Mesendoderm (in vitro differentiated cells): ENCODE measurements at regions not wholly inside any gene's neighbourhood (a gene's known extent, or its start where the extent isn't known, plus 50 kb on each side); places are given as distances from the start of the nearest gene placed in this dataset.

Experiments
- DNase-seq: peaks from one replicate; pipeline ENCODE4 v3.0.0; 2013
- H2AK5ac ChIP-seq: 2 replicates; pipeline ENCODE4 v1.6.1; 2013; ENCODE audit warnings: low read length, inconsistent platforms
- H2BK120ac ChIP-seq: 2 replicates; pipeline ENCODE4 v1.6.1; 2013; ENCODE audit warnings: low read depth, mild to moderate bottlenecking, low read length, moderate library complexity, mixed read lengths
- H2BK15ac ChIP-seq: replicated peaks from 2 replicates; pipeline ENCODE4 v1.6.1; 2013; ENCODE audit warnings: low read depth, mild to moderate bottlenecking, moderate library complexity
- H2BK5ac ChIP-seq: 2 replicates; pipeline ENCODE4 v1.6.1; 2013; ENCODE audit warnings: low read length, inconsistent platforms
- H3K18ac ChIP-seq: 2 replicates; pipeline ENCODE4 v1.6.1; 2013; ENCODE audit warnings: mild to moderate bottlenecking, low read length, mixed read lengths
- H3K23ac ChIP-seq: one replicate; pipeline ENCODE4 v1.6.1; 2013; ENCODE audit warnings: low read length
- H3K27ac ChIP-seq: 2 replicates; pipeline ENCODE4 v1.5.1; 2013; ENCODE audit warnings: low read depth, mild to moderate bottlenecking, inconsistent platforms, low read length, moderate library complexity
- H3K27me3 ChIP-seq: 2 replicates; pipeline ENCODE4 v1.6.1; 2013; ENCODE audit warnings: low read length, control low read depth, mild to moderate bottlenecking, inconsistent platforms; ENCODE audit not compliant: insufficient read depth, poor library complexity
- H3K36me3 ChIP-seq: 2 replicates; pipeline ENCODE4 v1.6.1; 2013; ENCODE audit warnings: low read length, inconsistent platforms; ENCODE audit not compliant: control insufficient read depth, insufficient read depth
- H3K4ac ChIP-seq: one replicate; pipeline ENCODE4 v1.6.1; 2013; ENCODE audit warnings: low read depth, mild to moderate bottlenecking, low read length, moderate library complexity
- H3K4me1 ChIP-seq: 2 replicates; pipeline ENCODE4 v1.6.1; 2013; ENCODE audit warnings: low read depth, low read length, inconsistent platforms; ENCODE audit not compliant: control insufficient read depth
- H3K4me2 ChIP-seq: 2 replicates; pipeline ENCODE4 v1.6.1; 2013; ENCODE audit warnings: low read length
- H3K4me3 ChIP-seq: 2 replicates; pipeline ENCODE4 v1.5.1; 2013; ENCODE audit warnings: mild to moderate bottlenecking, low read length
- H3K56ac ChIP-seq: one replicate; pipeline ENCODE4 v1.6.1; 2013; ENCODE audit warnings: low read length
- H3K79me1 ChIP-seq: 2 replicates; pipeline ENCODE4 v1.6.1; 2013; ENCODE audit warnings: low read length, inconsistent platforms
- H3K79me2 ChIP-seq: 2 replicates; pipeline ENCODE4 v1.6.1; 2013; ENCODE audit warnings: mild to moderate bottlenecking, low read length; ENCODE audit not compliant: control insufficient read depth, insufficient read depth
- H3K9ac ChIP-seq: 2 replicates; pipeline ENCODE4 v1.6.1; 2013; ENCODE audit warnings: low read length, inconsistent platforms
- H4K5ac ChIP-seq: one replicate; pipeline ENCODE4 v1.6.1; 2013; ENCODE audit warnings: low read length
- H4K8ac ChIP-seq: one replicate; pipeline ENCODE4 v1.6.1; 2013; ENCODE audit warnings: low read depth, mild to moderate bottlenecking, control low read depth, low read length, moderate library complexity
- WGBS: extraction: QIAGEN DNeasy Blood & Tissue Kit; methylation state at CpG from one replicate; pipeline ENCODE4 v1.1.7; 2013; ENCODE audit warnings: low lambda C conversion rate, missing lambda C conversion rate; ENCODE audit not compliant: insufficient coverage; ENCODE audit errors: extremely low coverage; 5-methylcytosine and 5-hydroxymethylcytosine counted together

- Histone ChIP-seq H3K4me3 (no peak overlapping the region), H3K36me3 (no peaks in the 10 kb centered on the region), H3K4me1 (no peaks in the 10 kb centered on the region), H3K9ac (no peak overlapping the region), H3K79me1 (no peaks in the 10 kb centered on the region), H3K27me3 (no peaks in the 10 kb centered on the region), H2AK5ac (no peak overlapping the region), H2BK15ac (no peak overlapping the region), H4K5ac (no peak overlapping the region), H2BK5ac (no peak overlapping the region), H3K4me2 (no peak overlapping the region), H4K8ac (no peak overlapping the region), H3K79me2 (no peaks in the 10 kb centered on the region), H3K56ac (no peak overlapping the region), H2BK120ac (no peak overlapping the region), H3K23ac (no peak overlapping the region), H3K4ac (no peak overlapping the region), H3K18ac (no peak overlapping the region), H3K27ac (no peak overlapping the region)
- DNase-seq, result no peak
- no CpG with 5 or more reads among the region's 3 CpGs for WGBS
These were observed 983.0 kb downstream of the SORCS1 start for GRCh38 chr10:106181501-106181900.

GRCh38 chr10:106179430-106179829 lies 985.1 kb downstream of the SORCS1 start:
- no peak overlapping the region for H3K4me3 ChIP-seq
- no peaks in the 10 kb centered on the region for H3K79me2 ChIP-seq
- H3K9ac ChIP-seq, result no peak overlapping the region
- H3K23ac ChIP-seq, result no peak overlapping the region
- no peak overlapping the region for H4K5ac ChIP-seq
- no peak overlapping the region for H2BK15ac ChIP-seq
- no peak overlapping the region for H3K18ac ChIP-seq
- no peak overlapping the region for H3K4me2 ChIP-seq
- H2BK120ac ChIP-seq, result no peak overlapping the region
- no peak overlapping the region for H3K4ac ChIP-seq
- no peak overlapping the region for H3K27ac ChIP-seq
- no peaks in the 10 kb centered on the region for H3K27me3 ChIP-seq
- H3K4me1 ChIP-seq, result no peaks in the 10 kb centered on the region
- DNase-seq, result no peak
- no peaks in the 10 kb centered on the region for H3K79me1 ChIP-seq
- H2AK5ac ChIP-seq, result no peak overlapping the region
- no peaks in the 10 kb centered on the region for H3K36me3 ChIP-seq
- no peak overlapping the region for H4K8ac ChIP-seq
- no peak overlapping the region for H2BK5ac ChIP-seq
- no peak overlapping the region for H3K56ac ChIP-seq

- Histone ChIP-seq H3K4me2 (no peak overlapping the region), H3K9ac (no peak overlapping the region), H2BK120ac (no peak overlapping the region), H3K4me1 (no peaks in the 10 kb centered on the region), H3K79me1 (no peaks in the 10 kb centered on the region), H3K4me3 (no peak overlapping the region), H3K79me2 (no peaks in the 10 kb centered on the region), H3K4ac (no peak overlapping the region), H3K56ac (no peak overlapping the region), H4K5ac (no peak overlapping the region), H3K36me3 (no peaks in the 10 kb centered on the region), H3K23ac (no peak overlapping the region), H3K18ac (no peak overlapping the region), H2BK5ac (no peak overlapping the region), H3K27ac (no peak overlapping the region), H4K8ac (no peak overlapping the region), H3K27me3 (no peaks in the 10 kb centered on the region), H2AK5ac (no peak overlapping the region), H2BK15ac (no peak overlapping the region)
- no CpG with 5 or more reads among the region's 5 CpGs for WGBS
- peak; percentile 21 for DNase-seq
These were observed 988.6 kb downstream of the SORCS1 start for GRCh38 chr10:106175760-106176377.

- H3K4me3 ChIP-seq, result no peak overlapping the region
- H3K4ac ChIP-seq, result no peak overlapping the region
- H3K27me3 ChIP-seq, result no peaks in the 10 kb centered on the region
- no peaks in the 10 kb centered on the region for H3K79me1 ChIP-seq
- no peak for DNase-seq
- H3K4me1 ChIP-seq, result no peaks in the 10 kb centered on the region
- H3K23ac ChIP-seq, result no peak overlapping the region
- no peak overlapping the region for H2BK5ac ChIP-seq
- no peak overlapping the region for H4K5ac ChIP-seq
- H3K9ac ChIP-seq, result no peak overlapping the region
- H3K27ac ChIP-seq, result no peak overlapping the region
- WGBS, result 100% methylated on average over 2 of the region's 3 CpGs
- no peaks in the 10 kb centered on the region for H3K79me2 ChIP-seq
- no peak overlapping the region for H3K56ac ChIP-seq
- H3K18ac ChIP-seq, result no peak overlapping the region
- H3K36me3 ChIP-seq, result no peaks in the 10 kb centered on the region
- H2AK5ac ChIP-seq, result no peak overlapping the region
- no peak overlapping the region for H3K4me2 ChIP-seq
- H4K8ac ChIP-seq, result no peak overlapping the region
- H2BK120ac ChIP-seq, result no peak overlapping the region
- H2BK15ac ChIP-seq, result no peak overlapping the region
These were observed 990.7 kb downstream of the SORCS1 start for GRCh38 chr10:106173838-106174237.

DNA sequence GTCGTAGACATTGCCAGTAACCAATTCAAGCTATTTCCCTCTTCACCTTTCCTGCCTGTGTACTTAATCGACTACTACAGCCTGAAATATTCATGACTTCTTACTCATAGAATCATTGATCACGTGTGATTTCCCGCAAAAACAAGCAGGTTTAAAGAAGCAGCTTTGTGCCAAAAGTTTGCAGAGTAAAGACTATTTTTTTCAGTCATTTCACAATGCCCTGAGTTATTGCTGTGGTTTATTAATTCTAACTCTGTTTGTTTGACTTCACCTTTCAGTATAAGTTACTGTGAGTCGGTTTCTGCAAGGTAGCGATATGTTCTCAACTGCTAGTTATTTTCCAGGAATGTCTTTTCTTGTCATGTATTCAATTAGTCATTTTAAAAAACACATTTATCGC lies 995.3 kb downstream of the SORCS1 start:
- no peak for DNase-seq
- no peak overlapping the region for H3K4me2 ChIP-seq
- no peak overlapping the region for H2BK15ac ChIP-seq
- H3K9ac ChIP-seq, result no peak overlapping the region
- H3K79me1 ChIP-seq, result no peaks in the 10 kb centered on the region
- H3K4me3 ChIP-seq, result no peak overlapping the region
- H3K4me1 ChIP-seq, result no peaks in the 10 kb centered on the region
- H3K56ac ChIP-seq, result no peak overlapping the region
- H4K5ac ChIP-seq, result no peak overlapping the region
- no peak overlapping the region for H2BK120ac ChIP-seq
- no peaks in the 10 kb centered on the region for H3K36me3 ChIP-seq
- H4K8ac ChIP-seq, result no peak overlapping the region
- H2AK5ac ChIP-seq, result no peak overlapping the region
- no peaks in the 10 kb centered on the region for H3K79me2 ChIP-seq
- no peaks in the 10 kb centered on the region for H3K27me3 ChIP-seq
- no peak overlapping the region for H3K23ac ChIP-seq
- no peak overlapping the region for H3K27ac ChIP-seq
- no peak overlapping the region for H2BK5ac ChIP-seq
- H3K4ac ChIP-seq, result no peak overlapping the region
- no peak overlapping the region for H3K18ac ChIP-seq
- WGBS, result no CpG with 5 or more reads among the region's 7 CpGs

- Histone ChIP-seq H2AK5ac (no peak overlapping the region), H3K79me1 (no peaks in the 10 kb centered on the region), H3K18ac (no peak overlapping the region), H3K4ac (no peak overlapping the region), H2BK120ac (no peak overlapping the region), H2BK5ac (no peak overlapping the region), H4K5ac (no peak overlapping the region), H3K56ac (no peak overlapping the region), H3K4me2 (no peak overlapping the region), H4K8ac (no peak overlapping the region), H3K27ac (no peak overlapping the region), H2BK15ac (no peak overlapping the region), H3K4me3 (no peak overlapping the region), H3K9ac (no peak overlapping the region), H3K4me1 (no peaks in the 10 kb centered on the region), H3K27me3 (no peaks in the 10 kb centered on the region), H3K36me3 (no peaks in the 10 kb centered on the region), H3K23ac (no peak overlapping the region), H3K79me2 (no peaks in the 10 kb centered on the region)
- no peak for DNase-seq
- no CpG with 5 or more reads among the region's 2 CpGs for whole genome bisulfite sequencing
These were observed 996.6 kb downstream of the SORCS1 start for GRCh38 chr10:106167946-106168345.
